Suprapubic skin (tissue), 4 donors: ENCODE measurements at regions not wholly inside any gene's neighbourhood (a gene's known extent, or its start where the extent isn't known, plus 50 kb on each side); places are given as distances from the start of the nearest gene placed in this dataset.

ENCODE experiments used
- POLR2A ChIP-seq, 2 donors: fragments of 450-650 bp; IDR thresholded peaks; one replicate each; pipeline ENCODE4 v1.6.1; 2017; ENCODE audit warnings: antibody characterized with exemption in 2 of 2, mild to moderate bottlenecking in 2 of 2, moderate library complexity in 2 of 2
- POLR2AphosphoS5 ChIP-seq, 3 donors: sonication (generic); formaldehyde crosslinking; IDR thresholded peaks; one replicate each; pipeline ENCODE4 v1.6.1; 2017; ENCODE audit warnings: antibody characterized with exemption in 3 of 3

GRCh38 chr13:73658639-73659038, 475.6 kb downstream of the KLF12 start:
- TF ChIP-seq POLR2AphosphoS5 (IDR thresholded peaks at IDR 0.05) = no peak
- TF ChIP-seq POLR2A (IDR thresholded peaks at IDR 0.05) = no peak
